ENCODE measurements at regions not wholly inside any gene's neighbourhood (a gene's known extent, or its start where the extent isn't known, plus 50 kb on each side); places are given as distances from the start of the nearest gene placed in this dataset.

- no peak for TF ChIP-seq CTCF (IDR thresholded peaks at IDR 0.05; ENCODE audit: low read length)
- TF ChIP-seq EZH2phosphoT487 (IDR thresholded peaks at IDR 0.05; ENCODE audit: low read length): no peak
- no peak for TF ChIP-seq EZH2 (optimal IDR thresholded peaks at IDR 0.05; ENCODE audit: low read depth, low read length)
Observed at GRCh38 chr4:66524781-66525180, 854.5 kb upstream of the EPHA5 start.

Data from MM.1S (cell line).